ENCODE measurements at regions not wholly inside any gene's neighbourhood (a gene's known extent, or its start where the extent isn't known, plus 50 kb on each side); places are given as distances from the start of the nearest gene placed in this dataset.

DNA sequence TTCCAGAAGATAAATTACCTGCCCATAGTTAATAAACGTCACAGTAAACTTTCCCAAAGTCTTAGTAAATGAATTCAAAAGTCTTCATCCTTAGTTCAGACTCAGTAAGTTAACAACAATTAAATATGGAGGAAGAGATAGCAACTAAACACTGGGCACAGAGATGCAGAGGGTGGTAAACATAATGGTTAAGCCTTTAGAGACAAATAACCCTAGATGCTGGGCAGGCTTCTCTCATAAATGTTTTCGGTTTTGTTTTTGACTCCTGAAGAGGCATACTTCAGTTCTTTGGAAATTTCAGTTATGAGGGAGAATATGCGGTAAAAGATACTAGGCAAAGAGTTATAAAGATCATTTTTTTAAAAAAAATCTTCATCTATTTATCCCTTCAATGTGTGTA lies 369.8 kb downstream of the FRK start:
- Histone ChIP-seq H3K4me3 (ENCODE audit: low read depth, low read length) (no peak overlapping the region), H3K36me3 (ENCODE audit: control insufficient read depth, insufficient read depth, low read length) (no peaks in the 10 kb centered on the region), H3K27ac (ENCODE audit: insufficient read depth, low read length, poor library complexity, severe bottlenecking) (no peak overlapping the region), H3K9me3 (ENCODE audit: control insufficient read depth in 2 of 2, low read length in 2 of 2) (no peaks in the 10 kb centered on the region), H3K27me3 (ENCODE audit: control insufficient read depth, insufficient read depth, low read length) (no peaks in the 10 kb centered on the region), H3K4me1 (ENCODE audit: control insufficient read depth, insufficient read depth, low read length, poor library complexity, severe bottlenecking) (no peaks in the 10 kb centered on the region)
- no peaks in the 10 kb centered on the region for H3K4me1 Mint-ChIP-seq
- H3K9me3 Mint-ChIP-seq, result peaks cover 0 to 4% (median 3%) of the 10 kb centered on the region in 7 donors
- DNase-seq (no peak), ATAC-seq (ENCODE audit: low read depth in 2 of 2) (no peak)
- no peaks in the 10 kb centered on the region for H3K36me3 Mint-ChIP-seq
- no peak overlapping the region for H3K27ac Mint-ChIP-seq
- no peaks in the 10 kb centered on the region for H3K27me3 Mint-ChIP-seq
- H3K4me3 Mint-ChIP-seq, result no peak overlapping the region

DNA sequence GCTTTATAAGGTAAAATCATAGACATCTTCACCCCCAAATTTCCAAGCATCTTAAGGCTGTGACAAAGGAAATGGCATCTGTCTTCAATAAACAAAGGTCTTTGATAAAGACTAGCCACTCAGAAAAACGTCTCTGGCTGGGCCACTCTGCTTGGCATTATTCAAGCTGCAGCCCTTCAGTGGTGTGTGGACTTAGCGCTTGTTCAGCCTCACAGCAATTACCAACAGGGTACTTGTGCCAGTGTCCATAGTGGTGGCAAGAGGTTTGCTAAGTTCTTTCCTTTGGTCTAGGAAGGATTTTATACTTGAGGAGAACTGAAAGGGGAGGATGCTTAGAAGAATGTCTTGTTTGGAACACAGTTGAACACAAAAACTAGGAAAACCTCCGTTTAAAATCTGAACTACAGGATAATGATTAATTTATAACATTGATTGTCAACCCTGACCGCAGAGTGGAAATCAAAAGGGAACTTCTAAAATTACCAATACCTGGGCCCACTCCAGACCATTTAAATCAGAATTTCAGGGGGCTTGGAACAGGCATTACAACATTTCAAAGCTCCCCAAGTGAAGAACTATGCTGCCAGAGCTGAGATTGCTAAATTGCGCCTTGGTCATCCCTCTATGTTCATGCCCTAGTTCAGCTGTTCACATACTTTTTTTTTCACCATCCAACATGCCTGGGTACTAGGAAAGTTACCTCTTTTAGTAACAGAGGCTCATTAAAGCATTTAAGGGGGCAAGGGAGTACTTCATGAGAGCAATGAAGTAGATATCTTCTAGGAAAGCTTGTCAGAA lies 378.5 kb downstream of the FRK start:
- H3K9me3 Mint-ChIP-seq, result peaks cover 0 to 13% (median 3%) of the 10 kb centered on the region in 7 donors
- H3K36me3 Mint-ChIP-seq, result no peaks in the 10 kb centered on the region
- Histone ChIP-seq H3K9me3 (ENCODE audit: control insufficient read depth in 2 of 2, low read length in 2 of 2) (no peaks in the 10 kb centered on the region), H3K36me3 (ENCODE audit: control insufficient read depth, insufficient read depth, low read length) (no peaks in the 10 kb centered on the region), H3K27me3 (ENCODE audit: control insufficient read depth, insufficient read depth, low read length) (no peaks in the 10 kb centered on the region), H3K27ac (ENCODE audit: insufficient read depth, low read length, poor library complexity, severe bottlenecking) (no peak overlapping the region), H3K4me1 (ENCODE audit: control insufficient read depth, insufficient read depth, low read length, poor library complexity, severe bottlenecking) (no peaks in the 10 kb centered on the region), H3K4me3 (ENCODE audit: low read depth, low read length) (no peak overlapping the region)
- no peak overlapping the region for H3K4me3 Mint-ChIP-seq
- no peaks in the 10 kb centered on the region for H3K27me3 Mint-ChIP-seq
- peak overlapping the region in 1 of 3 donors; percentile 22 for H3K27ac Mint-ChIP-seq
- DNase-seq, result no peak
- ATAC-seq (ENCODE audit: low read depth in 2 of 2), result no peak
- no peaks in the 10 kb centered on the region for H3K4me1 Mint-ChIP-seq

DNA sequence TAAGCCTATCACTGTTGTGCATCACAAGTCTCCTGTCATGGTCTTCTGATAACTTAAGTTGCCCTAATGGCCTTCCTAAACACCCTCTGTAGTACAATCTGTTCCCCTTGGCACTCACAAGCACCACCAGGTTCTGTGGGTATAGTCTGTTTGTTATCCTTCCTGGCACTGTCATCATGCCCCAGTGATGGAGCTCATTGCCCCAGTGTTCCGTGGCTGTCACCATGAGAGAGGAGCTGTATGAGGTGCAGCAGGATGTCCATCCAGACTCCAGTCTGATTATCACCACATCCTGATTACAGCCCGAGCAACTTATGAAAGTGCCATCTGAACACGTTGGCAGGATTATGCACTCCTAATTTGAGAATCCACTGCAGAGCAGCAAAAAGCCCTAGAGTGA lies 380.1 kb downstream of the FRK start:
- Histone ChIP-seq H3K9me3 (ENCODE audit: control insufficient read depth in 2 of 2, low read length in 2 of 2) (no peaks in the 10 kb centered on the region), H3K4me3 (ENCODE audit: low read depth, low read length) (no peak overlapping the region), H3K27me3 (ENCODE audit: control insufficient read depth, insufficient read depth, low read length) (no peaks in the 10 kb centered on the region), H3K36me3 (ENCODE audit: control insufficient read depth, insufficient read depth, low read length) (no peaks in the 10 kb centered on the region), H3K4me1 (ENCODE audit: control insufficient read depth, insufficient read depth, low read length, poor library complexity, severe bottlenecking) (no peaks in the 10 kb centered on the region), H3K27ac (ENCODE audit: insufficient read depth, low read length, poor library complexity, severe bottlenecking) (no peak overlapping the region)
- Mint-ChIP-seq H3K9me3 (peaks cover 0 to 13% (median 3%) of the 10 kb centered on the region in 7 donors), H3K27ac (no peak overlapping the region), H3K4me1 (no peaks in the 10 kb centered on the region), H3K4me3 (no peak overlapping the region), H3K27me3 (no peaks in the 10 kb centered on the region), H3K36me3 (no peaks in the 10 kb centered on the region)
- DNase-seq (no peak), ATAC-seq (ENCODE audit: low read depth in 2 of 2) (no peak)

DNA sequence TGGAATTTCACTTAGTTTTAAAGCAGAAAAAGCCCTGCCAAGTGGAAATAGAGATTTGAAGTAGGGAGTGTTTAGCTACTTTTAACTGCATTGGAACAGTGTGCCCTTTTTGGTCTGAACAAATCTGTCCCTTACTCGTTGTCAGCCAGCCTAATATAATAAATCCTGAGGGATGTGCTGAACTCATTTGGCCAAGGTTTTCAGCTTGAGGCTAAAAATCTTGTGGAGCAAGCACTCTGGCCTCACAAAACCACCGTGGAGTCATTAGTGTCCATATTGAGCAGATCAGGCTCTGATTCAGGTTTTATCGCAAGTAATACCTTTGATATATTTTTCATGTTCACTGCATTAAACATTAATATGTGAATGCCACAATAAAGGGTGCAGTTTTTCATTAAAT lies 383.5 kb downstream of the FRK start:
- H3K4me3 ChIP-seq (ENCODE audit: low read depth, low read length), result no peak overlapping the region
- no peaks in the 10 kb centered on the region for H3K4me1 ChIP-seq (ENCODE audit: control insufficient read depth, insufficient read depth, low read length, poor library complexity, severe bottlenecking)
- DNase-seq (no peak), ATAC-seq (ENCODE audit: low read depth in 2 of 2) (no peak)
- no peak overlapping the region for H3K27ac ChIP-seq (ENCODE audit: insufficient read depth, low read length, poor library complexity, severe bottlenecking)
- H3K27ac Mint-ChIP-seq, result no peak overlapping the region
- H3K27me3 ChIP-seq (ENCODE audit: control insufficient read depth, insufficient read depth, low read length), result no peaks in the 10 kb centered on the region
- no peaks in the 10 kb centered on the region for H3K9me3 ChIP-seq (ENCODE audit: control insufficient read depth in 2 of 2, low read length in 2 of 2)
- no peak overlapping the region for H3K4me3 Mint-ChIP-seq
- no peaks in the 10 kb centered on the region for H3K27me3 Mint-ChIP-seq
- H3K36me3 ChIP-seq (ENCODE audit: control insufficient read depth, insufficient read depth, low read length), result no peaks in the 10 kb centered on the region
- no peaks in the 10 kb centered on the region for H3K4me1 Mint-ChIP-seq
- H3K36me3 Mint-ChIP-seq, result no peaks in the 10 kb centered on the region
- H3K9me3 Mint-ChIP-seq, result peaks cover 0 to 5% (median 3%) of the 10 kb centered on the region in 7 donors

DNA sequence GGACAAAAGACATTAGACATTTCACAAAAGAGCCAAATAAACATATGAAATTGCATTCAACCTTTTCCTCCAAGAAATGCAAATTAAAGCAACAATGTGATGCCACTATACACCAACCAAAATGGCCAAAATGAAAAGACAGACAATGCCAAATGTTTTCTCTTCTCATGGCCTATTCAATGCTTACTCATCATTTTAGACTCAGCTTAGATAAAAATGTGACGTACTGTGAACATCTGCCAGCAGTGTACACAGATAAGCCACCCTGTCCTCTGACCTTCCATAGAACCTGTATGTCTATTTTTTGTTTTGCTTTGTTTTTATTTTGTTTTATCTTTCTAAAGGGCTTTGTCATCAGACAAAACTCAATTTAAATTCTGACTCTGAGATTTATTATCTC lies 385.2 kb downstream of the FRK start:
- DNase-seq (no peak), ATAC-seq (ENCODE audit: low read depth in 2 of 2) (no peak)
- Mint-ChIP-seq H3K27ac (no peak overlapping the region), H3K4me1 (no peaks in the 10 kb centered on the region), H3K36me3 (no peaks in the 10 kb centered on the region), H3K4me3 (no peak overlapping the region), H3K9me3 (peaks cover 0 to 5% (median 3%) of the 10 kb centered on the region in 7 donors), H3K27me3 (no peaks in the 10 kb centered on the region)
- H3K27ac ChIP-seq (ENCODE audit: insufficient read depth, low read length, poor library complexity, severe bottlenecking), result no peak overlapping the region
- H3K36me3 ChIP-seq (ENCODE audit: control insufficient read depth, insufficient read depth, low read length), result no peaks in the 10 kb centered on the region
- H3K27me3 ChIP-seq (ENCODE audit: control insufficient read depth, insufficient read depth, low read length), result no peaks in the 10 kb centered on the region
- H3K9me3 ChIP-seq (ENCODE audit: control insufficient read depth in 2 of 2, low read length in 2 of 2), result no peaks in the 10 kb centered on the region
- H3K4me1 ChIP-seq (ENCODE audit: control insufficient read depth, insufficient read depth, low read length, poor library complexity, severe bottlenecking), result no peaks in the 10 kb centered on the region
- no peak overlapping the region for H3K4me3 ChIP-seq (ENCODE audit: low read depth, low read length)

DNA sequence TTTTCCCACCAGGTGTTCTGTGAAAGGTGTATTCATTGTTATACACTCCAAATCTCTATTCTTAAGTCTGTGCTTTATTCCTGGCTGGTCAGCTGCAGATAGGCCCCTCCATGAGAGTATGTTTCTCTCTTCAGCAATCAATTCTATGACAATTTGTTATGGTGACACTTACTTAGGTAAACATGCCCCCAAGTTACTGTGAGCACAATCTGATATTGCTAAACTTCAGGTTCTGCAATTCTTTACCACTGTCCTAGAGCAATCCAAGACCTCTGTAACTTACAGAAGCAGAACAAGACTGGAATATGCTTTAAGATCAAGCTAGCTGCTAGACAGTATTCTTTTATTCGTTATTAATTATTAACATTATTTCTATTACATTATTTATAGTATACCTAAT lies 391.9 kb downstream of the FRK start:
- Mint-ChIP-seq H3K27ac (no peak overlapping the region), H3K27me3 (no peaks in the 10 kb centered on the region), H3K9me3 (peaks cover 0 to 3% (median 0%) of the 10 kb centered on the region in 7 donors), H3K4me1 (no peaks in the 10 kb centered on the region), H3K36me3 (no peaks in the 10 kb centered on the region), H3K4me3 (no peak overlapping the region)
- Histone ChIP-seq H3K27me3 (ENCODE audit: control insufficient read depth, insufficient read depth, low read length) (no peaks in the 10 kb centered on the region), H3K4me1 (ENCODE audit: control insufficient read depth, insufficient read depth, low read length, poor library complexity, severe bottlenecking) (no peaks in the 10 kb centered on the region), H3K9me3 (ENCODE audit: control insufficient read depth in 2 of 2, low read length in 2 of 2) (no peaks in the 10 kb centered on the region), H3K4me3 (ENCODE audit: low read depth, low read length) (no peak overlapping the region), H3K27ac (ENCODE audit: insufficient read depth, low read length, poor library complexity, severe bottlenecking) (no peak overlapping the region), H3K36me3 (ENCODE audit: control insufficient read depth, insufficient read depth, low read length) (no peaks in the 10 kb centered on the region)
- ATAC-seq (ENCODE audit: low read depth in 2 of 2) (no peak), DNase-seq (no peak)

DNA sequence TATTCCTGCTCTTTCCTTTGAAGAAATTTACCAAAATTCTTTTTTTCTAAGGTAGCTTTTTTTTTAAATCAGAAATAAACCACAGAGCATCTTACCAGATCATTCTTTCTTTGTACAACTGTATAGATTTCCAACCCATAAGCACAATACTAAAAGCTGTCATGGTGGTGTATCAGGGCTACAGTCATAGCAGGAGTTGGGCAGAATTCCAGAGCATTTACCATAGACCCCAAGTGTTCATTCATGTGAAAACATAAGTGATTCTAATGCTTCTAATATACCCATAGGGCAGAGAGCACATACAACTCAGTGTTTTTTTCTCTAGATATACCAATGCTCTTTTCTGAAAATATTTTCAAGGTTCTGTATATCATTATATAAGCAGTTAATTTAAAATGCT lies 392.5 kb downstream of the FRK start:
- no peaks in the 10 kb centered on the region for H3K36me3 ChIP-seq (ENCODE audit: control insufficient read depth, insufficient read depth, low read length)
- H3K9me3 ChIP-seq (ENCODE audit: control insufficient read depth in 2 of 2, low read length in 2 of 2), result no peaks in the 10 kb centered on the region
- H3K4me1 Mint-ChIP-seq, result no peaks in the 10 kb centered on the region
- H3K4me3 Mint-ChIP-seq, result no peak overlapping the region
- H3K27ac ChIP-seq (ENCODE audit: insufficient read depth, low read length, poor library complexity, severe bottlenecking), result no peak overlapping the region
- no peaks in the 10 kb centered on the region for H3K27me3 Mint-ChIP-seq
- H3K27me3 ChIP-seq (ENCODE audit: control insufficient read depth, insufficient read depth, low read length), result no peaks in the 10 kb centered on the region
- no peaks in the 10 kb centered on the region for H3K4me1 ChIP-seq (ENCODE audit: control insufficient read depth, insufficient read depth, low read length, poor library complexity, severe bottlenecking)
- peaks cover 0 to 3% (median 1%) of the 10 kb centered on the region in 7 donors for H3K9me3 Mint-ChIP-seq
- ATAC-seq (ENCODE audit: low read depth in 2 of 2) (no peak), DNase-seq (no peak)
- H3K27ac Mint-ChIP-seq, result no peak overlapping the region
- H3K36me3 Mint-ChIP-seq, result no peaks in the 10 kb centered on the region
- no peak overlapping the region for H3K4me3 ChIP-seq (ENCODE audit: low read depth, low read length)

DNA sequence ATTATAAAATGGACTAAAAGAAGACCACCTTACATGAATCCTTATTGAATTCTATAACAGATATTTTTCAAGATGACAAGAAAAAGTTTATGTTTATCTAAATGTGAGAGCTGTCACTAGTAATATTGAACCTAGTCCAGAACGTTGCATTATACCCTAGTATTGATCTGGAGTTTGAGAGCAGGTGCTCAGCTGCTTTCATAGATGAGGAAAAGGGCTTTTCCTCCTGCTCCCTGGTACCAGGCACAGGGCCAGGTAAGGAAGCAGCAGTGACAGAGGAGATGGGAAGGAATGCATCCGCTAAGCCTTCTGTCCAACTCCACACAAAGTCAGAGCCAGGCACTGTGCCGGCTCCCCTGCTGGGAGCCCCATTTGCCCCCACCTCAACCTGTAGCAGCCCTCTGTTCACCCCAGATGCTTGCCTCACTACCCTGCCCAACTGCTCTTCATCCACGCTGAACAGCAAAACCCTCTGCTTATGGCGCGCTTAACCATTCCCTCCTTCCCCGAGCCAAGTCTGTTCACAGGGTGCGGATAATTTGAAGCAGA lies 393.1 kb downstream of the FRK start:
- no peak for ATAC-seq (ENCODE audit: low read depth in 2 of 2)
- no peaks in the 10 kb centered on the region for H3K36me3 Mint-ChIP-seq
- Histone ChIP-seq H3K4me3 (ENCODE audit: low read depth, low read length) (no peak overlapping the region), H3K9me3 (ENCODE audit: control insufficient read depth in 2 of 2, low read length in 2 of 2) (no peaks in the 10 kb centered on the region), H3K27me3 (ENCODE audit: control insufficient read depth, insufficient read depth, low read length) (no peaks in the 10 kb centered on the region), H3K4me1 (ENCODE audit: control insufficient read depth, insufficient read depth, low read length, poor library complexity, severe bottlenecking) (no peaks in the 10 kb centered on the region), H3K36me3 (ENCODE audit: control insufficient read depth, insufficient read depth, low read length) (no peaks in the 10 kb centered on the region), H3K27ac (ENCODE audit: insufficient read depth, low read length, poor library complexity, severe bottlenecking) (no peak overlapping the region)
- no peak for DNase-seq
- H3K9me3 Mint-ChIP-seq, result peaks cover 0 to 3% (median 1%) of the 10 kb centered on the region in 7 donors
- H3K4me1 Mint-ChIP-seq, result no peaks in the 10 kb centered on the region
- no peaks in the 10 kb centered on the region for H3K27me3 Mint-ChIP-seq
- no peak overlapping the region for H3K27ac Mint-ChIP-seq
- H3K4me3 Mint-ChIP-seq, result no peak overlapping the region

All from CD4-positive, CD25-positive, alpha-beta regulatory T cell (primary cell).